CD14-positive monocyte (primary cell): ENCODE measurements at regions not wholly inside any gene's neighbourhood (a gene's known extent, or its start where the extent isn't known, plus 50 kb on each side); places are given as distances from the start of the nearest gene placed in this dataset.

Experiments used
- DNase-seq, 3 donors: peaks; one replicate each; pipeline ENCODE4 v3.0.0-alpha.2; 2011 to 2022
- H2AFZ ChIP-seq: 2 replicates; pipeline ENCODE4 v1.6.0; 2012; ENCODE audit warnings: mild to moderate bottlenecking, low read depth, low read length, inconsistent platforms; ENCODE audit not compliant: insufficient read depth, poor library complexity, severe bottlenecking
- H3K27ac ChIP-seq, 2 donors: 1 replicate in 1 of 2; 2 replicates in 1 of 2; pipeline ENCODE4 v1.5.1; 2012 to 2013; ENCODE audit warnings: low read length in 2 of 2, control low read depth in 1 of 2, inconsistent platforms in 1 of 2, low read depth in 1 of 2, mild to moderate bottlenecking in 1 of 2
- H3K27me3 ChIP-seq, 2 donors: one replicate each; pipeline versions ENCODE4 v1.6.0 to v1.6.1; 2011 to 2013; ENCODE audit warnings: low read length in 2 of 2; ENCODE audit not compliant: control insufficient read depth in 2 of 2, insufficient read depth in 2 of 2
- H3K36me3 ChIP-seq, 2 donors: replicated peaks in 1 of 2; 1 replicate in 1 of 2; 2 replicates in 1 of 2; pipeline versions ENCODE4 v1.5.1 to v1.6.1; 2012 to 2013; ENCODE audit warnings: low read length in 2 of 2, control low read depth in 1 of 2, inconsistent platforms in 1 of 2, mild to moderate bottlenecking in 1 of 2; ENCODE audit not compliant: insufficient read depth in 2 of 2, control insufficient read depth in 1 of 2
- H3K4me1 ChIP-seq, 2 donors: 1 replicate in 1 of 2; 2 replicates in 1 of 2; pipeline versions ENCODE4 v1.5.1 to v1.6.1; 2012 to 2013; ENCODE audit warnings: low read length in 2 of 2, control low read depth in 1 of 2, inconsistent platforms in 1 of 2, mild to moderate bottlenecking in 1 of 2, moderate library complexity in 1 of 2; ENCODE audit not compliant: insufficient read depth in 2 of 2, control insufficient read depth in 1 of 2
- H3K4me2 ChIP-seq: replicated peaks from 2 replicates; pipeline ENCODE3; 2012; ENCODE audit warnings: low read length, moderate library complexity, mild to moderate bottlenecking; ENCODE audit not compliant: poor library complexity, severe bottlenecking; ENCODE audit errors: extremely low read depth
- H3K4me3 ChIP-seq, 3 experiments: fragments of 200-600 bp in 1 of 3; sonication (generic) in 1 of 3; replicated peaks in 1 of 3; 1 replicate in 2 of 3; 2 replicates in 1 of 3; pipeline ENCODE4 v1.5.1; 2011 to 2013; ENCODE audit warnings: low read length in 3 of 3, mild to moderate bottlenecking in 3 of 3, control low read depth in 2 of 3, low read depth in 2 of 3, inconsistent platforms in 1 of 3, moderate library complexity in 1 of 3
- H3K79me2 ChIP-seq: 2 replicates; pipeline ENCODE4 v1.6.0; 2012; ENCODE audit warnings: mild to moderate bottlenecking, control low read depth, inconsistent platforms, low read length, moderate library complexity; ENCODE audit not compliant: insufficient read depth
- H3K9ac ChIP-seq: 2 replicates; pipeline ENCODE4 v1.6.0; 2017; ENCODE audit warnings: low read length, mild to moderate bottlenecking; ENCODE audit not compliant: insufficient read depth, poor library complexity, severe bottlenecking
- H3K9me3 ChIP-seq, 2 donors: replicated peaks in 1 of 2; 1 replicate in 1 of 2; 2 replicates in 1 of 2; pipeline versions ENCODE4 v1.5.1 to v1.6.1; 2012 to 2013; ENCODE audit warnings: low read length in 2 of 2, control low read depth in 1 of 2; ENCODE audit not compliant: control insufficient read depth in 1 of 2, insufficient read depth in 1 of 2
- H4K20me1 ChIP-seq: 2 replicates; pipeline ENCODE4 v1.6.0; 2012; ENCODE audit warnings: mild to moderate bottlenecking, low read length, control low read depth, moderate library complexity; ENCODE audit not compliant: insufficient read depth
- H3K27ac Mint-ChIP-seq, 7 donors: one replicate each; pipeline ENCODE4 v1.8.0; 2020; ENCODE audit warnings: mild to moderate bottlenecking in 7 of 7, mixed read lengths in 7 of 7, moderate library complexity in 6 of 7, inconsistent platforms in 2 of 7
- H3K27me3 Mint-ChIP-seq, 3 donors: one replicate each; pipeline ENCODE4 v1.8.0; 2021 to 2022; ENCODE audit warnings: low read depth in 3 of 3, mild to moderate bottlenecking in 3 of 3, mixed read lengths in 3 of 3, moderate library complexity in 3 of 3, inconsistent platforms in 1 of 3
- H3K36me3 Mint-ChIP-seq, 2 donors: one replicate each; pipeline ENCODE4 v1.8.0; 2020; ENCODE audit warnings: mixed read lengths in 2 of 2, inconsistent platforms in 1 of 2, mild to moderate bottlenecking in 1 of 2
- H3K4me1 Mint-ChIP-seq: one replicate; pipeline ENCODE4 v1.8.0; 2020; ENCODE audit warnings: mild to moderate bottlenecking, mixed read lengths
- H3K4me3 Mint-ChIP-seq, 2 donors: one replicate each; pipeline ENCODE4 v1.8.0; 2020; ENCODE audit warnings: mild to moderate bottlenecking in 2 of 2, mixed read lengths in 2 of 2, moderate library complexity in 1 of 2
- H3K9me3 Mint-ChIP-seq, 7 donors: one replicate each; pipeline ENCODE4 v1.8.0; 2020 to 2022; ENCODE audit warnings: mixed read lengths in 7 of 7, mild to moderate bottlenecking in 6 of 7, moderate library complexity in 6 of 7, inconsistent platforms in 2 of 7
- CTCF ChIP-seq: fragments of 200-600 bp; IDR thresholded peaks from one replicate; pipeline ENCODE4 v1.8.0; 2022; ENCODE audit warnings: antibody characterized with exemption, mild to moderate bottlenecking
- WGBS: methylation state at CpG from one replicate; pipeline ENCODE4 v1.1.5; 2013; ENCODE audit warnings: missing lambda C conversion rate; ENCODE audit not compliant: insufficient coverage; 5-methylcytosine and 5-hydroxymethylcytosine counted together
- intact Hi-C, 2 donors: fragments of 100-400 bp; cut with micrococcal nuclease; formaldehyde crosslinking; loops; one replicate each; pipeline versions ENCODE4 v1.15.0 to v1.15.1; 2023

GRCh38 chr2:12400543-12400942, 316.2 kb upstream of the TRIB2 start:
- H4K20me1 ChIP-seq, result no peaks in the 10 kb centered on the region
- H3K27ac ChIP-seq, result no peak overlapping the region
- no peak for DNase-seq
- Mint-ChIP-seq H3K4me1 (peaks cover 8% of the 10 kb centered on the region), H3K4me3 (no peak overlapping the region), H3K27ac (no peak overlapping the region), H3K36me3 (no peaks in the 10 kb centered on the region), H3K9me3 (peaks cover 1 to 17% (median 9%) of the 10 kb centered on the region in 7 donors), H3K27me3 (peaks cover 0 to 8% (median 6%) of the 10 kb centered on the region in 3 donors)
- no peaks in the 10 kb centered on the region for H3K36me3 ChIP-seq
- no peak overlapping the region for H2AFZ ChIP-seq
- peaks cover 5 to 10% of the 10 kb centered on the region in 2 donors for H3K4me1 ChIP-seq
- no peak overlapping the region for H3K4me3 ChIP-seq
- intact Hi-C loops, result no loop called here
- no peak for TF ChIP-seq CTCF
- H3K4me2 ChIP-seq, result no peak overlapping the region
- H3K79me2 ChIP-seq, result no peaks in the 10 kb centered on the region
- H3K9ac ChIP-seq, result no peak overlapping the region
- no peaks in the 10 kb centered on the region for H3K27me3 ChIP-seq
- WGBS, result 100% methylated on average over 3 of the region's 3 CpGs
- H3K9me3 ChIP-seq, result peaks cover 0 to 7% of the 10 kb centered on the region in 2 donors

- peaks cover 0 to 6% (median 3%) of the 10 kb centered on the region in 3 donors for H3K27me3 Mint-ChIP-seq
- no peaks in the 10 kb centered on the region for H3K36me3 ChIP-seq
- WGBS, result 100% methylated on average over 5 of the region's 5 CpGs
- intact Hi-C loops, result no loop called here
- no peaks in the 10 kb centered on the region for H4K20me1 ChIP-seq
- no peak overlapping the region for H2AFZ ChIP-seq
- TF ChIP-seq CTCF, result no peak
- H3K4me1 ChIP-seq, result peaks cover 5 to 7% of the 10 kb centered on the region in 2 donors
- no peaks in the 10 kb centered on the region for H3K79me2 ChIP-seq
- no peak overlapping the region for H3K27ac ChIP-seq
- no peak overlapping the region for H3K9ac ChIP-seq
- H3K9me3 Mint-ChIP-seq, result peaks cover 2 to 22% (median 12%) of the 10 kb centered on the region in 7 donors
- no peak overlapping the region for H3K27ac Mint-ChIP-seq
- H3K4me3 Mint-ChIP-seq, result no peak overlapping the region
- DNase-seq, result no peak
- no peaks in the 10 kb centered on the region for H3K36me3 Mint-ChIP-seq
- no peak overlapping the region for H3K4me2 ChIP-seq
- H3K9me3 ChIP-seq, result peaks cover 0 to 10% of the 10 kb centered on the region in 2 donors
- H3K27me3 ChIP-seq, result no peaks in the 10 kb centered on the region
- peaks cover 6% of the 10 kb centered on the region for H3K4me1 Mint-ChIP-seq
- no peak overlapping the region for H3K4me3 ChIP-seq
Measured at GRCh38 chr2:12402440-12403139, 314.1 kb upstream of the TRIB2 start.
